ENCODE measurements at regions not wholly inside any gene's neighbourhood (a gene's known extent, or its start where the extent isn't known, plus 50 kb on each side); places are given as distances from the start of the nearest gene placed in this dataset.

DNA sequence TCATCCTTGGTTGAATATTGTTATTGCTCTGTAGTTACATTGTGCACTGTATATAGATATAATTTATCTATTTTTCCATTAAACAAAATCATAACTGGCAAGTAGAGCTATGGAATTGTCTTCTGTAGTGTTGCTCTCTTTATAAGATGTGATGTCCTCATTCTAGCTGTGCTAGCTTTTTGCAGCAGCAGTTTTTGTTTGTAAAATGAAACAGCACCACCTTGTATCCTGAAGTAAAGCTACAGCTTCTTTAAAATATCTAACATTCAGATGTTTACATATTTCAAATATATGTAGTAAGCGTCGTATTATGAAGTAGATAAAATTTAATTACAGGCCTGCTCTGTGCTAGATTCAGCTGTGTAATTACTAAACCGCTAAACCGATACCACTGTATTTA lies 328.8 kb upstream of the MANEA start:
- TF ChIP-seq, protein P1, sequence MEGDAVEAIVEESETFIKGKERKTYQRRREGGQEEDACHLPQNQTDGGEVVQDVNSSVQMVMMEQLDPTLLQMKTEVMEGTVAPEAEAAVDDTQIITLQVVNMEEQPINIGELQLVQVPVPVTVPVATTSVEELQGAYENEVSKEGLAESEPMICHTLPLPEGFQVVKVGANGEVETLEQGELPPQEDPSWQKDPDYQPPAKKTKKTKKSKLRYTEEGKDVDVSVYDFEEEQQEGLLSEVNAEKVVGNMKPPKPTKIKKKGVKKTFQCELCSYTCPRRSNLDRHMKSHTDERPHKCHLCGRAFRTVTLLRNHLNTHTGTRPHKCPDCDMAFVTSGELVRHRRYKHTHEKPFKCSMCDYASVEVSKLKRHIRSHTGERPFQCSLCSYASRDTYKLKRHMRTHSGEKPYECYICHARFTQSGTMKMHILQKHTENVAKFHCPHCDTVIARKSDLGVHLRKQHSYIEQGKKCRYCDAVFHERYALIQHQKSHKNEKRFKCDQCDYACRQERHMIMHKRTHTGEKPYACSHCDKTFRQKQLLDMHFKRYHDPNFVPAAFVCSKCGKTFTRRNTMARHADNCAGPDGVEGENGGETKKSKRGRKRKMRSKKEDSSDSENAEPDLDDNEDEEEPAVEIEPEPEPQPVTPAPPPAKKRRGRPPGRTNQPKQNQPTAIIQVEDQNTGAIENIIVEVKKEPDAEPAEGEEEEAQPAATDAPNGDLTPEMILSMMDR (IDR thresholded peaks at IDR 0.05) = no peak
- TF ChIP-seq ZFX (IDR thresholded peaks at IDR 0.05; ENCODE audit: borderline replicate concordance) = no peak
